ENCODE measurements at regions not wholly inside any gene's neighbourhood (a gene's known extent, or its start where the extent isn't known, plus 50 kb on each side); places are given as distances from the start of the nearest gene placed in this dataset.

GRCh38 chr4:20577702-20578101 lies 122.6 kb upstream of the PACRGL start:
- no peak for FAIRE-seq
- H3K79me2 ChIP-seq (ENCODE audit: control insufficient read depth, insufficient read depth, low read length), result no peaks in the 10 kb centered on the region
- H3K9me3 ChIP-seq (replicated peaks; ENCODE audit: control insufficient read depth, insufficient read depth, low read length), result no peaks in the 10 kb centered on the region
- H3K4me2 ChIP-seq (ENCODE audit: insufficient read depth, low read length), result no peak overlapping the region
- no peak for DNase-seq (ENCODE audit: low read depth, low spot score)
- no peaks in the 10 kb centered on the region for H3K36me3 ChIP-seq (ENCODE audit: control insufficient read depth in 2 of 2, extremely low read depth in 1 of 2, insufficient read depth in 2 of 2, low read length in 2 of 2)
- H4K20me1 ChIP-seq (replicated peaks; ENCODE audit: control insufficient read depth, extremely low read depth, insufficient read depth, low read length), result no peaks in the 10 kb centered on the region
- no peak overlapping the region for H3K9ac ChIP-seq (replicated peaks; ENCODE audit: extremely low read depth, insufficient read depth, low read length)
- CTCF ChIA-PET, result interaction anchor here (0.9 to 1.0 kb wide), 2 partner anchors 33 to 107 kb away, joined by 3 read pairs; no protein-coding TSS in a partner anchor
- H3K27me3 ChIP-seq (ENCODE audit: control insufficient read depth in 2 of 2, insufficient read depth in 2 of 2, low read length in 2 of 2), result no peaks in the 10 kb centered on the region
- intact Hi-C loops (cut with micrococcal nuclease) (no loop called here), dilution Hi-C loops (cut with MboI; ENCODE audit: extremely low pct_ligation_motif_present, low sequenced_read_pairs) (no loop called here)
- H3K4me3 ChIP-seq (replicated peaks in 1 of 3; ENCODE audit: insufficient read depth in 1 of 3, low read depth in 1 of 3, low read length in 3 of 3), result no peak overlapping the region
- H2AFZ ChIP-seq (ENCODE audit: low read depth, low read length), result no peak overlapping the region
- no TSS peak for BruUV-seq (replicated peaks)
- no peaks in the 10 kb centered on the region for H3K4me1 ChIP-seq (ENCODE audit: control insufficient read depth, extremely low read depth, insufficient read depth, low read length)
- TF ChIP-seq POLR2A (IDR thresholded peaks at IDR 0.05; ENCODE audit: low read depth, low read length) (no peak), GATA2 (IDR thresholded peaks at IDR 0.05; ENCODE audit: insufficient read depth, insufficient read length, low read depth, low read length) (no peak)
- H3K9me1 ChIP-seq (replicated peaks; ENCODE audit: control insufficient read depth, extremely low read depth, insufficient read depth, low read length), result no peaks in the 10 kb centered on the region
- no peak overlapping the region for H3K27ac ChIP-seq (ENCODE audit: insufficient read depth, low read depth, low read length)
- POLR2A ChIA-PET, result no interaction called here

GRCh38 chr4:20580907-20581306 lies 119.4 kb upstream of the PACRGL start:
- Histone ChIP-seq H3K36me3 (ENCODE audit: control insufficient read depth in 2 of 2, extremely low read depth in 1 of 2, insufficient read depth in 2 of 2, low read length in 2 of 2) (no peaks in the 10 kb centered on the region), H2AFZ (ENCODE audit: low read depth, low read length) (no peak overlapping the region), H3K9ac (replicated peaks; ENCODE audit: extremely low read depth, insufficient read depth, low read length) (no peak overlapping the region), H3K27ac (ENCODE audit: insufficient read depth, low read depth, low read length) (no peak overlapping the region), H3K9me3 (replicated peaks; ENCODE audit: control insufficient read depth, insufficient read depth, low read length) (no peaks in the 10 kb centered on the region), H3K79me2 (ENCODE audit: control insufficient read depth, insufficient read depth, low read length) (no peaks in the 10 kb centered on the region), H3K4me1 (ENCODE audit: control insufficient read depth, extremely low read depth, insufficient read depth, low read length) (no peaks in the 10 kb centered on the region), H3K4me3 (replicated peaks in 1 of 3; ENCODE audit: insufficient read depth in 1 of 3, low read depth in 1 of 3, low read length in 3 of 3) (no peak overlapping the region), H3K9me1 (replicated peaks; ENCODE audit: control insufficient read depth, extremely low read depth, insufficient read depth, low read length) (no peaks in the 10 kb centered on the region), H4K20me1 (replicated peaks; ENCODE audit: control insufficient read depth, extremely low read depth, insufficient read depth, low read length) (no peaks in the 10 kb centered on the region), H3K27me3 (ENCODE audit: control insufficient read depth in 2 of 2, insufficient read depth in 2 of 2, low read length in 2 of 2) (no peaks in the 10 kb centered on the region), H3K4me2 (ENCODE audit: insufficient read depth, low read length) (no peak overlapping the region)
- TF ChIP-seq GATA2 (IDR thresholded peaks at IDR 0.05; ENCODE audit: insufficient read depth, insufficient read length, low read depth, low read length) (no peak), POLR2A (IDR thresholded peaks at IDR 0.05; ENCODE audit: low read depth, low read length) (no peak), JUN (IDR thresholded peaks at IDR 0.05; ENCODE audit: borderline replicate concordance, insufficient read depth, insufficient read length, low read depth) (no peak), CTCF (IDR thresholded peaks at IDR 0.05; ENCODE audit: extremely low read depth in 1 of 2, insufficient read depth in 1 of 2, low read depth in 1 of 2, low read length in 2 of 2) (no peak), FOS (IDR thresholded peaks at IDR 0.05; ENCODE audit: borderline replicate concordance, insufficient read depth, low read length) (no peak), EZH2 (IDR thresholded peaks at IDR 0.05; ENCODE audit: borderline replicate concordance, low read depth, low read length, severe bottlenecking) (no peak), POLR2AphosphoS5 (IDR thresholded peaks at IDR 0.05; ENCODE audit: insufficient read depth, low read depth, low read length) (no peak)
- DNase-seq (ENCODE audit: low read depth, low spot score), result no peak
- FAIRE-seq, result no peak
- no TSS peak for BruUV-seq (replicated peaks)
- ChIA-PET POLR2A (no interaction called here), CTCF (no interaction called here)
- dilution Hi-C loops (cut with MboI; ENCODE audit: extremely low pct_ligation_motif_present, low sequenced_read_pairs) (no loop called here), intact Hi-C loops (cut with micrococcal nuclease) (no loop called here)

Measured in endothelial cell of umbilical vein (primary cell).